Bronchial epithelial cell (primary cell): ENCODE measurements at regions not wholly inside any gene's neighbourhood (a gene's known extent, or its start where the extent isn't known, plus 50 kb on each side); places are given as distances from the start of the nearest gene placed in this dataset.

Source experiments
- DNase-seq: peaks from one replicate; pipeline ENCODE4 v3.0.0-alpha.2; 2010; ENCODE audit warnings: low read depth
- FAIRE-seq: peaks from 2 replicates; lab custom pipeline; 2011; peaks lifted over from hg19 to GRCh38; lab: Jason Lieb, UNC
- H3K27me3 ChIP-seq: 2 replicates; pipeline ENCODE4 v1.5.1; 2011; ENCODE audit warnings: low read length; ENCODE audit not compliant: control insufficient read depth, insufficient read depth
- H3K36me3 ChIP-seq: 2 replicates; pipeline ENCODE4 v1.5.1; 2011; ENCODE audit warnings: low read length; ENCODE audit not compliant: control insufficient read depth, insufficient read depth
- H3K4me3 ChIP-seq: 2 replicates; pipeline ENCODE4 v1.5.1; 2011; ENCODE audit warnings: mild to moderate bottlenecking, low read depth, low read length, control low read depth
- CTCF ChIP-seq: IDR thresholded peaks from 2 replicates; pipeline ENCODE4 v1.5.1; 2011; ENCODE audit warnings: mild to moderate bottlenecking, moderate library complexity, low read length, control low read depth, inconsistent platforms; ENCODE audit not compliant: insufficient read depth, severe bottlenecking

GRCh38 chr3:72018343-72018984, 233.5 kb upstream of the PROK2 start:
- no peak for DNase-seq
- no peak for TF ChIP-seq CTCF
- no peak overlapping the region for H3K4me3 ChIP-seq
- H3K36me3 ChIP-seq, result no peaks in the 10 kb centered on the region
- FAIRE-seq, result no peak
- H3K27me3 ChIP-seq, result no peaks in the 10 kb centered on the region

- Histone ChIP-seq H3K36me3 (no peaks in the 10 kb centered on the region), H3K27me3 (no peaks in the 10 kb centered on the region), H3K4me3 (no peak overlapping the region)
- DNase-seq (no peak), FAIRE-seq (no peak)
- TF ChIP-seq CTCF, result no peak
Measured at GRCh38 chr3:72017935-72018334, 233.0 kb upstream of the PROK2 start.

GRCh38 chr3:72017311-72017710, 232.4 kb upstream of the PROK2 start:
- TF ChIP-seq CTCF, result no peak
- H3K36me3 ChIP-seq, result no peaks in the 10 kb centered on the region
- no peak for DNase-seq
- no peak for FAIRE-seq
- H3K27me3 ChIP-seq, result no peaks in the 10 kb centered on the region
- H3K4me3 ChIP-seq, result no peak overlapping the region

GRCh38 chr3:72015463-72015862, 230.5 kb upstream of the PROK2 start:
- no peak for TF ChIP-seq CTCF
- DNase-seq, result no peak
- H3K4me3 ChIP-seq, result no peak overlapping the region
- H3K36me3 ChIP-seq, result no peaks in the 10 kb centered on the region
- peaks cover 2% of the 10 kb centered on the region for H3K27me3 ChIP-seq
- FAIRE-seq, result no peak

GRCh38 chr3:72013084-72013483, 228.1 kb upstream of the PROK2 start:
- Histone ChIP-seq H3K36me3 (no peaks in the 10 kb centered on the region), H3K4me3 (no peak overlapping the region), H3K27me3 (peaks cover 3% of the 10 kb centered on the region)
- TF ChIP-seq CTCF, result no peak
- FAIRE-seq, result no peak
- no peak for DNase-seq

GRCh38 chr3:72012363-72012762, 227.4 kb upstream of the PROK2 start:
- no peaks in the 10 kb centered on the region for H3K36me3 ChIP-seq
- no peak for FAIRE-seq
- TF ChIP-seq CTCF, result no peak
- DNase-seq, result no peak
- no peak overlapping the region for H3K4me3 ChIP-seq
- H3K27me3 ChIP-seq, result peaks cover 3% of the 10 kb centered on the region
